Astrocyte (in vitro differentiated cells and primary cell): ENCODE measurements at regions not wholly inside any gene's neighbourhood (a gene's known extent, or its start where the extent isn't known, plus 50 kb on each side); places are given as distances from the start of the nearest gene placed in this dataset.

Source experiments
- DNase-seq: peaks from one replicate; pipeline ENCODE4 v3.0.0-alpha.2; 2010; ENCODE audit warnings: low read depth
- FAIRE-seq: peaks from 2 replicates; lab custom pipeline; 2011; peaks lifted over from hg19 to GRCh38; lab: Jason Lieb, UNC
- H2AFZ ChIP-seq: 2 replicates; pipeline ENCODE4 v1.6.0; 2012; ENCODE audit warnings: low read depth, low read length, inconsistent platforms
- H3K27ac ChIP-seq: 2 replicates; pipeline ENCODE4 v1.5.1; 2011; ENCODE audit warnings: low read depth, low read length, inconsistent platforms
- H3K27me3 ChIP-seq: 2 replicates; pipeline ENCODE4 v1.6.0; 2011; ENCODE audit warnings: low read length, inconsistent platforms; ENCODE audit not compliant: insufficient read depth
- H3K36me3 ChIP-seq: 2 replicates; pipeline ENCODE4 v1.5.1; 2011; ENCODE audit warnings: low read length, inconsistent platforms; ENCODE audit not compliant: insufficient read depth
- H3K4me1 ChIP-seq: 2 replicates; pipeline ENCODE4 v1.5.1; 2011; ENCODE audit warnings: low read length, inconsistent platforms; ENCODE audit not compliant: insufficient read depth
- H3K4me2 ChIP-seq: 2 replicates; pipeline ENCODE4 v1.6.0; 2012; ENCODE audit warnings: low read length, inconsistent platforms
- H3K4me3 ChIP-seq: 2 replicates; pipeline ENCODE4 v1.5.1; 2011; ENCODE audit warnings: low read depth, mild to moderate bottlenecking, low read length, inconsistent platforms; ENCODE audit not compliant: insufficient read depth
- H3K79me2 ChIP-seq: 2 replicates; pipeline ENCODE4 v1.6.0; 2012; ENCODE audit warnings: mild to moderate bottlenecking, low read length, inconsistent platforms; ENCODE audit not compliant: insufficient read depth
- H3K9ac ChIP-seq: 2 replicates; pipeline ENCODE4 v1.6.0; 2012; ENCODE audit warnings: mild to moderate bottlenecking, low read length, inconsistent platforms
- H3K9me3 ChIP-seq: 2 replicates; pipeline ENCODE4 v1.5.1; 2012; ENCODE audit warnings: low read depth, mild to moderate bottlenecking, low read length, inconsistent platforms; ENCODE audit not compliant: insufficient read depth
- H4K20me1 ChIP-seq: 2 replicates; pipeline ENCODE4 v1.6.0; 2012; ENCODE audit warnings: low read length, inconsistent platforms; ENCODE audit not compliant: insufficient read depth
- H3K27ac Mint-ChIP-seq: one replicate; pipeline ENCODE4 v1.8.0; 2021; ENCODE audit warnings: mild to moderate bottlenecking, mixed read lengths; ENCODE audit not compliant: unreplicated experiment
- H3K27me3 Mint-ChIP-seq: one replicate; pipeline ENCODE4 v1.8.0; 2021; ENCODE audit warnings: low read depth, mixed read lengths; ENCODE audit not compliant: unreplicated experiment
- H3K36me3 Mint-ChIP-seq: one replicate; pipeline ENCODE4 v1.8.0; 2021; ENCODE audit warnings: low read depth, mixed read lengths; ENCODE audit not compliant: unreplicated experiment
- H3K4me1 Mint-ChIP-seq: one replicate; pipeline ENCODE4 v1.8.0; 2021; ENCODE audit warnings: low read depth, mixed read lengths; ENCODE audit not compliant: unreplicated experiment
- H3K4me3 Mint-ChIP-seq: one replicate; pipeline ENCODE4 v1.8.0; 2021; ENCODE audit warnings: mild to moderate bottlenecking, moderate library complexity, mixed read lengths; ENCODE audit not compliant: unreplicated experiment
- H3K9me3 Mint-ChIP-seq: one replicate; pipeline ENCODE4 v1.8.0; 2021; ENCODE audit warnings: mild to moderate bottlenecking, mixed read lengths; ENCODE audit not compliant: unreplicated experiment
- EZH2 ChIP-seq: IDR thresholded peaks from 2 replicates; pipeline ENCODE4 v1.6.1; 2012; ENCODE audit warnings: mild to moderate bottlenecking, low read length, inconsistent platforms; ENCODE audit not compliant: insufficient read depth
- TF ChIP-seq, protein P1 (sequence below): IDR thresholded peaks from 2 replicates; pipeline ENCODE4 v1.5.1; 2011; ENCODE audit warnings: low read depth, mild to moderate bottlenecking, inconsistent platforms, low read length, moderate library complexity; ENCODE audit not compliant: insufficient read depth

DNA sequence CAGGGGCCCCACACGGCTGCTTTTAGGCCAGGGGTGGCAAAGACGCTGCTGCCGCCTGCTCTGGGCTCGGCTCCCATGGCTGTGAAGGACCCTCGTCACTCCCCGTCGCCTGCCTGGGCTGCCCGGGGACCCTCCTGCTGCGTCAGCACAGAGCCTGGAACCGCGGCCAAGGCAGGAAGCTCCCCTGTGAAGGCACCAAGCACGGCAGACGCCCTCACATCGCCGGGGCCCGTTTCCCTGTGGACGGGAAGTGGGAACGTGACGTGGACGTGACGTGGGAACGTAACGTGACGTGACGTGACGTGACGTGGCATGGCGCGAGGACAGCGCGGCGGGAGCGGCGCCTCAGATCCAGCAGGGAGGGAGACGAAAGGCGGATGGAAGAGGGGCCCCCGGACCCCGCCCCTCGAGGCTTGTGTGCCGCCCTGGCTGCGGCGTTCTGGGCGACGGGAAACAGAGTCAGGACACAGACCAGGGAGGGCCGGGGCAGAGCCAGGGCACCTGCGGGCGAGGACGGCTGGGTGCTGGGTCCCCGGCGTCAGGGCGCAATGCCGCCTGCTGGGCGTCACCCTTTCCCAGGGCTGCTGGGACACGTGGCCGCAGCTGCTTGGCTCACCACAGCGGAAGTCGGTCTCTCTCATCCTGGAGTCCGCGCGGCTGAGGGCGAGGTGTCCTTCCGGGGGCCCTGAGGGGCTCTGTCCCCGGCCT lies 53.1 kb downstream of the MRPL36 start:
- H3K27ac Mint-ChIP-seq, result no peak overlapping the region
- Histone ChIP-seq H4K20me1 (no peaks in the 10 kb centered on the region), H2AFZ (no peak overlapping the region), H3K36me3 (no peaks in the 10 kb centered on the region), H3K9me3 (no peaks in the 10 kb centered on the region), H3K79me2 (no peaks in the 10 kb centered on the region), H3K4me3 (no peak overlapping the region), H3K4me1 (no peaks in the 10 kb centered on the region), H3K27me3 (no peaks in the 10 kb centered on the region), H3K9ac (no peak overlapping the region), H3K27ac (no peak overlapping the region), H3K4me2 (no peak overlapping the region)
- no peak for TF ChIP-seq EZH2
- TF ChIP-seq, protein P1, sequence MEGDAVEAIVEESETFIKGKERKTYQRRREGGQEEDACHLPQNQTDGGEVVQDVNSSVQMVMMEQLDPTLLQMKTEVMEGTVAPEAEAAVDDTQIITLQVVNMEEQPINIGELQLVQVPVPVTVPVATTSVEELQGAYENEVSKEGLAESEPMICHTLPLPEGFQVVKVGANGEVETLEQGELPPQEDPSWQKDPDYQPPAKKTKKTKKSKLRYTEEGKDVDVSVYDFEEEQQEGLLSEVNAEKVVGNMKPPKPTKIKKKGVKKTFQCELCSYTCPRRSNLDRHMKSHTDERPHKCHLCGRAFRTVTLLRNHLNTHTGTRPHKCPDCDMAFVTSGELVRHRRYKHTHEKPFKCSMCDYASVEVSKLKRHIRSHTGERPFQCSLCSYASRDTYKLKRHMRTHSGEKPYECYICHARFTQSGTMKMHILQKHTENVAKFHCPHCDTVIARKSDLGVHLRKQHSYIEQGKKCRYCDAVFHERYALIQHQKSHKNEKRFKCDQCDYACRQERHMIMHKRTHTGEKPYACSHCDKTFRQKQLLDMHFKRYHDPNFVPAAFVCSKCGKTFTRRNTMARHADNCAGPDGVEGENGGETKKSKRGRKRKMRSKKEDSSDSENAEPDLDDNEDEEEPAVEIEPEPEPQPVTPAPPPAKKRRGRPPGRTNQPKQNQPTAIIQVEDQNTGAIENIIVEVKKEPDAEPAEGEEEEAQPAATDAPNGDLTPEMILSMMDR, result no peak
- FAIRE-seq, result no peak
- DNase-seq, result no peak
- H3K4me3 Mint-ChIP-seq, result no peak overlapping the region
- H3K4me1 Mint-ChIP-seq, result no peaks in the 10 kb centered on the region
- H3K9me3 Mint-ChIP-seq, result peaks cover 5% of the 10 kb centered on the region
- peaks cover 23% of the 10 kb centered on the region for H3K27me3 Mint-ChIP-seq
- H3K36me3 Mint-ChIP-seq, result no peaks in the 10 kb centered on the region

DNA sequence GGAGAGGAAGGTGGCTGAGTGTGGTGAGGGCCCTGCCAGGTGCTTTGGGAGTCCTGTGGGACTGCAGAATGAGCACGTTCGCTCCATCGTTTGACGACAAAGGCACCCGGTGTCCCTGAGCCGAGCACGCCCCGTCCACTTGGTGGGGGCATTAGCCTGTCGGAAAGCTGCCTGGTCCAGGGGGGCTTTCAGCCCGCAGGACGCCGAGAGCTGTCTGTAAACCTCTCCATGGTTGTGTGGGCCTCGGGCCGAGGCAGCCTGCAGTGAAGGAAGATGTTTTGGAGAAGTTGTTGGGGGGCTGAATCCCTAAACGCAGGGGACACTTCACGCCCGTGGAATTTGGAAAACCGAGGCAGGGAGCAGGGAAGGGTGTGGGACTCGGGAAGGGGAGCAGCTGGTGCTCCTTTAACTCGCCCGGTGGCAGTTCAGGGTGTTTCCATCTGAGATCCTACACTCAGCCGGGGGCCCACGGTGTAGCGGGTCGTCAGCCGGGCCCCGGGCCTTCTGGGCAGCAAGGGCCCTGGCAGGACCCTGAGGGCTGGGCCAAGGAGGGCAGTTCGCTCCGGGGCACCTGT lies 53.8 kb downstream of the MRPL36 start:
- no peaks in the 10 kb centered on the region for H3K4me1 ChIP-seq
- TF ChIP-seq, protein P1, result no peak
- TF ChIP-seq EZH2, result no peak
- Mint-ChIP-seq H3K4me1 (no peaks in the 10 kb centered on the region), H3K27me3 (peaks cover 23% of the 10 kb centered on the region), H3K4me3 (no peak overlapping the region), H3K9me3 (peaks cover 5% of the 10 kb centered on the region), H3K27ac (no peak overlapping the region), H3K36me3 (no peaks in the 10 kb centered on the region)
- H3K27me3 ChIP-seq, result no peaks in the 10 kb centered on the region
- FAIRE-seq (no peak), DNase-seq (no peak)
- H3K4me2 ChIP-seq, result no peak overlapping the region
- H4K20me1 ChIP-seq, result no peaks in the 10 kb centered on the region
- H3K36me3 ChIP-seq, result no peaks in the 10 kb centered on the region
- H3K9ac ChIP-seq, result no peak overlapping the region
- no peaks in the 10 kb centered on the region for H3K79me2 ChIP-seq
- no peaks in the 10 kb centered on the region for H3K9me3 ChIP-seq
- H3K27ac ChIP-seq, result no peak overlapping the region
- H3K4me3 ChIP-seq, result no peak overlapping the region
- no peak overlapping the region for H2AFZ ChIP-seq

DNA sequence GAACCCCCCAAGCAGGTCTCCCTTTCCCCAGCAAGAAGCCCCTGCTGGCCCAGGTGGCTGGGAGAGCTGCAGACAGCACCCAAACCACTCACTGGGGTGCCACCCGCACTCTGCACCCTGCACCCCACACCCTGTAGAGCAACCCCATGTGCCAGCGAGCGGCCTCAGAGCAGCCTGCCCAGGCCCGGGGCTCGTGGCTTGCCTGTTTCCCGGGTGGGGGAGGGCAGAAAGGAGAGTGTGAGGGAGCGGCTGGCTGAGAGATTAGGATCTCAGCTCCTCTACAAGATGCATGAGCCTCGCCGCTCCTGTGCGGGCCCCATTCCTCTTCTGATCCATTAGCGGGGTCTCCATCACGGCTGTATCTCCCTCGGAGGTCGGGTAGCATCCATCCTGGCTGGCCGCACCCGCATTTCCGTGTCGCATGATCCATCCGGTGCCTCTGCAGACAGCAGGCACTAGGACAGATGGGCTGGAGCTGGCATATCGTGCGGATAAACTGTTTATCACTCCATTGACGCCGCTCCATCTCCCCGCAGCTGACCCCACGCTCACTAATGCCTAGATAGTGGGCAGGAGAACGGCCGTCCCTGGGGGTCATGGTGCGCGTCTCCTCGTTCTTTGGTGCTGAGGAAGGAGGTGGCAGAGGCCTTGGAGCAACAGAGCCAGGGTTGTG lies 54.4 kb downstream of the MRPL36 start:
- Mint-ChIP-seq H3K36me3 (no peaks in the 10 kb centered on the region), H3K4me3 (no peak overlapping the region), H3K27ac (no peak overlapping the region), H3K27me3 (peaks cover 19% of the 10 kb centered on the region), H3K4me1 (no peaks in the 10 kb centered on the region), H3K9me3 (peaks cover 5% of the 10 kb centered on the region)
- no peak overlapping the region for H3K4me2 ChIP-seq
- DNase-seq (no peak), FAIRE-seq (no peak)
- H3K79me2 ChIP-seq, result no peaks in the 10 kb centered on the region
- TF ChIP-seq EZH2, result no peak
- TF ChIP-seq, protein P1, result no peak
- H3K4me1 ChIP-seq, result no peaks in the 10 kb centered on the region
- no peak overlapping the region for H3K4me3 ChIP-seq
- H2AFZ ChIP-seq, result no peak overlapping the region
- H3K9me3 ChIP-seq, result no peaks in the 10 kb centered on the region
- no peak overlapping the region for H3K9ac ChIP-seq
- no peak overlapping the region for H3K27ac ChIP-seq
- no peaks in the 10 kb centered on the region for H3K27me3 ChIP-seq
- no peaks in the 10 kb centered on the region for H3K36me3 ChIP-seq
- H4K20me1 ChIP-seq, result no peaks in the 10 kb centered on the region
